ENCODE measurements at regions not wholly inside any gene's neighbourhood (a gene's known extent, or its start where the extent isn't known, plus 50 kb on each side); places are given as distances from the start of the nearest gene placed in this dataset.

DNA sequence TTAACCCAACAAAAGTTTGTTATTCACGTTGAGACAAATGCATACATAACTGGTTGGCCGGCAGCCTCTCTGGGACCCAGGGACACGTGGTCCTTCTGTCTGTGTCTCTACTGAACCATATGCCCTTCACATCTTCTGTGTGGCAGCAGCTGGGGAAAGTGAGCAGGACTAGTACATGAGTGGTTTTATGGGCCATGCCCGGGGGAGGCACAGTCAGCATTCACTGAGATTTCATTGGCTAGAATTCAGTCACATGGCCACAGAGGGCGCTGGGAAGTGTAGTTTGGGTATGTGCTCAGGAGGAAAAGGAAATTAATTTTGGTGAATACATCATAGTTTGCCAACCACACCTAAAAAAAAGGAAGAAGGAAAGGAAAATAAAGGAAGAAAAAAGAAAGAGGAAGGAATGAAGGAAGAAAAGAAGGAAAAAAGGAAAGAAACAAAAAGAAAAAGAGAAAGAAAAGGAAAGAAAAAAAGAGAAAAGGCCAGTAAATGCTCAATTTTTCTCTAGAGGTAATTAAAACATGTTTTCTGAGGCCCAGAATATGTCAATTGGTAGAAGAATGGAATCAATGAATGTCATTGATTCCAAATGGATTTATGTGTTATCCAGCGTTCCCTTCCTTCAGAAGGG is 55.9 kb upstream of the KIRREL3 start:
- no peak for DNase-seq
- in situ Hi-C loops (cut with MboI; ENCODE audit: low pct_unique_long_range_greater_than_20kb, low sequenced_read_pairs), result no loop called here

DNA sequence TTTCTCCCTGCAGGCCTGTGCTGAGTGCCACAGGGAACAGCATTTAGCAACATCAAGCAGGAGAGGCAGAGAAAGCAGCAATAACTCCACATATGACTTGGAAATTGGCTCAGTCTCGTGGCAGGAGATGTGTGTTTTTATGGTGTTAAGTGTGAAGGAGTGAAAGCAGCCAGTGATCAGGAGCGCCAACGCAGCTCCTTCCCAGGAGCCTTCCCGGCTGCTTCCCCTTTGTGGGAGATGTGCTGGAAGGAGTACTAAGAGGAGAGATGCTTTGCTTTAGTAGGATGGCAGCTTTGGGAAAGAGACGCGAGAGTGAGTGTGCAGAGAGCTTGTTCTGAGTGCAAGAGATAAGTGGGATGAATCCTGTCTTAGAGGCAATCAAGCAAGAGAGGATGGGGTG is 54.7 kb upstream of the KIRREL3 start:
- DNase-seq, result no peak
- in situ Hi-C loops (cut with MboI; ENCODE audit: low pct_unique_long_range_greater_than_20kb, low sequenced_read_pairs), result no loop called here

GRCh38 chr11:127054153-127054552 is 53.6 kb upstream of the KIRREL3 start:
- in situ Hi-C loops (cut with MboI; ENCODE audit: low pct_unique_long_range_greater_than_20kb, low sequenced_read_pairs), result no loop called here
- no peak for DNase-seq

GRCh38 chr11:127052404-127052803 is 51.8 kb upstream of the KIRREL3 start:
- in situ Hi-C loops (cut with MboI; ENCODE audit: low pct_unique_long_range_greater_than_20kb, low sequenced_read_pairs), result no loop called here
- no peak for DNase-seq

Data from KBM-7 (cell line).